GM23338 (cell line): ENCODE measurements at regions not wholly inside any gene's neighbourhood (a gene's known extent, or its start where the extent isn't known, plus 50 kb on each side); places are given as distances from the start of the nearest gene placed in this dataset.
A peak's percentile ranks its signal among the peaks of the same experiment; 100 is the strongest.

Experiments used
- ATAC-seq: fragments of 200-7000 bp; cut with Tn5 transposase; 3 replicates; pipeline ENCODE4 v1.9.1; 2020
- DNase-seq: peaks from one replicate; pipeline ENCODE4 v3.0.0-alpha.2; 2015; ENCODE audit warnings: low spot score
- H2AFZ ChIP-seq: fragments of 200-600 bp; sonication (generic); 2 replicates; pipeline ENCODE4 v1.8.0; 2016; ENCODE audit warnings: antibody characterized with exemption, mild to moderate bottlenecking, moderate library complexity
- H3F3A ChIP-seq: fragments of 200-600 bp; sonication (generic); replicated peaks from 2 replicates; pipeline ENCODE4 v1.8.0; 2017; ENCODE audit warnings: antibody characterized with exemption, mixed run types, low read depth
- H3K27ac ChIP-seq: fragments of 200-600 bp; sonication (generic); 2 replicates; pipeline ENCODE4 v1.6.1; 2016; ENCODE audit warnings: low read depth
- H3K27me3 ChIP-seq: fragments of 200-600 bp; sonication (generic); 2 replicates; pipeline ENCODE4 v1.8.0; 2016; ENCODE audit warnings: mild to moderate bottlenecking, mixed run types, moderate library complexity; ENCODE audit not compliant: insufficient read depth
- H3K36me3 ChIP-seq: fragments of 200-600 bp; sonication (generic); 2 replicates; pipeline ENCODE4 v1.8.0; 2016; ENCODE audit warnings: mild to moderate bottlenecking; ENCODE audit not compliant: insufficient read depth
- H3K4me1 ChIP-seq: fragments of 200-600 bp; sonication (generic); 2 replicates; pipeline ENCODE4 v1.8.0; 2016; ENCODE audit warnings: mild to moderate bottlenecking, moderate library complexity; ENCODE audit not compliant: insufficient read depth
- H3K4me2 ChIP-seq: fragments of 200-600 bp; sonication (generic); 2 replicates; pipeline ENCODE4 v1.7.1; 2017; ENCODE audit warnings: mixed run types
- H3K4me3 ChIP-seq: fragments of 200-600 bp; sonication (generic); 2 replicates; pipeline ENCODE4 v1.6.1; 2016; ENCODE audit warnings: mixed run types
- H3K79me2 ChIP-seq: fragments of 200-600 bp; sonication (generic); replicated peaks from 2 replicates; pipeline ENCODE4 v1.8.0; 2017; ENCODE audit warnings: mild to moderate bottlenecking; ENCODE audit not compliant: insufficient read depth
- H3K9me2 ChIP-seq: fragments of 200-600 bp; sonication (generic); 2 replicates; pipeline ENCODE4 v1.8.0; 2017; ENCODE audit not compliant: insufficient read depth
- H4K20me1 ChIP-seq: fragments of 200-600 bp; sonication (generic); replicated peaks from 2 replicates; pipeline ENCODE4 v1.8.0; 2017; ENCODE audit warnings: mild to moderate bottlenecking; ENCODE audit not compliant: insufficient read depth
- H3K27ac Mint-ChIP-seq: 2 replicates; pipeline ENCODE4 v1.8.0; 2020; ENCODE audit warnings: inconsistent platforms, mild to moderate bottlenecking, moderate library complexity, mixed read lengths
- H3K27me3 Mint-ChIP-seq: 3 replicates; pipeline ENCODE4 v1.8.0; 2022; ENCODE audit warnings: low read depth, mild to moderate bottlenecking, moderate library complexity, mixed read lengths, inconsistent platforms; ENCODE audit not compliant: insufficient read depth, poor library complexity
- H3K36me3 Mint-ChIP-seq: 3 replicates; pipeline ENCODE4 v1.8.0; 2021; ENCODE audit warnings: low read depth, mild to moderate bottlenecking, inconsistent platforms, moderate library complexity, mixed read lengths
- H3K4me1 Mint-ChIP-seq: 3 replicates; pipeline ENCODE4 v1.8.0; 2020; ENCODE audit warnings: mild to moderate bottlenecking, inconsistent platforms, mixed read lengths
- H3K4me3 Mint-ChIP-seq: 3 replicates; pipeline ENCODE4 v1.8.0; 2021; ENCODE audit warnings: moderate library complexity, mild to moderate bottlenecking, inconsistent platforms, mixed read lengths
- H3K9me3 Mint-ChIP-seq: 3 replicates; pipeline ENCODE4 v1.8.0; 2020; ENCODE audit warnings: moderate library complexity, mild to moderate bottlenecking, inconsistent platforms, mixed read lengths
- CREB1 ChIP-seq: fragments of 250-450 bp; sonication (Bioruptor Pico); IDR thresholded peaks from 2 replicates; pipeline ENCODE4 v1.5.0; 2020; ENCODE audit warnings: low read depth, mild to moderate bottlenecking, moderate library complexity
- CTCF ChIP-seq, 2 experiments: fragments of 200-600 bp in 1 of 2; sonication (generic) in 1 of 2; conservative IDR thresholded peaks; 2 replicates each; pipeline versions ENCODE4 v1.5.1 to v1.6.1; 2016 to 2017; ENCODE audit warnings: antibody characterized with exemption in 2 of 2, low read depth in 2 of 2, mild to moderate bottlenecking in 2 of 2, moderate library complexity in 1 of 2
- EZH2 ChIP-seq: fragments of 200-600 bp; sonication (generic); IDR thresholded peaks from one replicate; pipeline ENCODE4 v1.8.0; 2017; ENCODE audit warnings: antibody characterized with exemption, mild to moderate bottlenecking, low read depth; ENCODE audit not compliant: unreplicated experiment
- EZH2phosphoT487 ChIP-seq: fragments of 200-600 bp; sonication (generic); IDR thresholded peaks from one replicate; pipeline ENCODE4 v1.8.1; 2018; ENCODE audit warnings: antibody characterized with exemption; ENCODE audit not compliant: unreplicated experiment
- JUNB ChIP-seq: IDR thresholded peaks from one replicate; pipeline ENCODE4 v1.6.1; 2016; ENCODE audit warnings: antibody characterized with exemption; ENCODE audit not compliant: unreplicated experiment
- NANOG ChIP-seq: IDR thresholded peaks from 2 replicates; pipeline ENCODE4 v1.6.1; 2016; ENCODE audit warnings: antibody characterized with exemption, borderline replicate concordance
- POLR2AphosphoS5 ChIP-seq: IDR thresholded peaks from 2 replicates; pipeline ENCODE4 v1.6.1; 2016; ENCODE audit warnings: antibody characterized with exemption, low read depth
- REST ChIP-seq: IDR thresholded peaks from one replicate; pipeline ENCODE4 v1.6.1; 2018; ENCODE audit warnings: antibody characterized with exemption; ENCODE audit not compliant: unreplicated experiment
- STAT1 ChIP-seq: IDR thresholded peaks from one replicate; pipeline ENCODE4 v1.6.1; 2016; ENCODE audit warnings: antibody characterized with exemption; ENCODE audit not compliant: unreplicated experiment
- ZNF114 ChIP-seq: fragments of 250-450 bp; sonication (Bioruptor Pico); IDR thresholded peaks from 2 replicates; pipeline ENCODE4 v1.5.0; 2020; ENCODE audit warnings: mild to moderate bottlenecking, moderate library complexity
- ZNF462 ChIP-seq: fragments of 250-450 bp; sonication (Bioruptor Pico); IDR thresholded peaks from 2 replicates; pipeline ENCODE4 v1.5.0; 2020; ENCODE audit warnings: mild to moderate bottlenecking, moderate library complexity

GRCh38 chr9:87786423-87786822 lies 60.5 kb downstream of the CTSL start (continued):
- no peak for TF ChIP-seq REST

GRCh38 chr9:87786876-87787275 lies 61.0 kb downstream of the CTSL start:
- Mint-ChIP-seq H3K4me1 (peaks cover 4% of the 10 kb centered on the region; the same call in 2 of the 3 replicates), H3K36me3 (no peaks in the 10 kb centered on the region), H3K27me3 (no peaks in the 10 kb centered on the region), H3K4me3 (no peak overlapping the region), H3K9me3 (no peaks in the 10 kb centered on the region), H3K27ac (no peak overlapping the region)
- H4K20me1 ChIP-seq, result no peaks in the 10 kb centered on the region
- no peaks in the 10 kb centered on the region for H3K27me3 ChIP-seq
- ATAC-seq, result no peak
- no peak for DNase-seq
- no peaks in the 10 kb centered on the region for H3K4me1 ChIP-seq
- H3K9me2 ChIP-seq, result peaks cover 23% of the 10 kb centered on the region
- H2AFZ ChIP-seq, result 0 out of 2 replicates have a peak overlapping the region, but pooled peaks have one; percentile 14
- H3K79me2 ChIP-seq, result no peaks in the 10 kb centered on the region
- H3F3A ChIP-seq, result no peaks in the 10 kb centered on the region
- no peak overlapping the region for H3K27ac ChIP-seq
- H3K4me3 ChIP-seq, result no peak overlapping the region
- no peak overlapping the region for H3K4me2 ChIP-seq
- H3K36me3 ChIP-seq, result no peaks in the 10 kb centered on the region
- no peak for TF ChIP-seq REST
- TF ChIP-seq EZH2, result no peak
- TF ChIP-seq ZNF114, result no peak
- no peak for TF ChIP-seq EZH2phosphoT487
- TF ChIP-seq CREB1 (CRISPR knock-in tag), result no peak
- TF ChIP-seq ZNF462 (CRISPR knock-in tag), result no peak
- TF ChIP-seq CTCF (conservative IDR thresholded peaks at IDR 0.05; ENCODE audit: low read depth in 2 of 2), result no peak
- TF ChIP-seq NANOG, result no peak
- TF ChIP-seq STAT1, result no peak
- TF ChIP-seq POLR2AphosphoS5, result no peak
- TF ChIP-seq JUNB, result no peak
